ENCODE measurements at regions not wholly inside any gene's neighbourhood (a gene's known extent, or its start where the extent isn't known, plus 50 kb on each side); places are given as distances from the start of the nearest gene placed in this dataset.
"Not testable (repeated sequence)": the region's sequence is repeated elsewhere in the genome, so short reads cannot be mapped to it uniquely, and the experiment has no call there.

GRCh38 chr21:16132453-16132852 is 402.7 kb downstream of the USP25 start:
- not testable (repeated sequence) for H2BK12ac ChIP-seq (ENCODE audit: low read length); H3K4me3 ChIP-seq (ENCODE audit: low read depth, low read length); H3K79me1 ChIP-seq (ENCODE audit: low read length); H3K23ac ChIP-seq (ENCODE audit: low read length); H4K8ac ChIP-seq (ENCODE audit: low read depth, low read length); H2AK5ac ChIP-seq (ENCODE audit: low read length); H2AFZ ChIP-seq (ENCODE audit: insufficient read depth, low read length, poor library complexity); H3K4ac ChIP-seq (ENCODE audit: low read depth, low read length); H3K36me3 ChIP-seq (ENCODE audit: control insufficient read depth in 1 of 2, insufficient read depth in 2 of 2, low read length in 2 of 2); H3K79me2 ChIP-seq (ENCODE audit: control insufficient read depth, insufficient read depth, low read length, poor library complexity); H4K91ac ChIP-seq (ENCODE audit: low read depth, low read length); H3K4me2 ChIP-seq (ENCODE audit: low read length); H3K9me3 ChIP-seq (ENCODE audit: insufficient read depth, low read depth, low read length); H3K9ac ChIP-seq (ENCODE audit: low read length); H3K18ac ChIP-seq (ENCODE audit: low read length); H3K14ac ChIP-seq (ENCODE audit: low read length); H2BK5ac ChIP-seq (ENCODE audit: low read depth, low read length, poor library complexity); H3K27ac ChIP-seq (ENCODE audit: low read depth, low read length); H3K27me3 ChIP-seq (ENCODE audit: insufficient read depth, low read length); H4K12ac ChIP-seq (ENCODE audit: low read depth, low read length); DNase-seq; H2BK120ac ChIP-seq (ENCODE audit: insufficient read depth, low read length, poor library complexity); H3K4me1 ChIP-seq (ENCODE audit: control insufficient read depth in 1 of 2, insufficient read depth in 2 of 2, low read length in 2 of 2)
- no CpG with 5 or more reads among the region's 8 CpGs for WGBS (ENCODE audit: extremely low coverage, insufficient coverage, insufficient read length)

- DNase-seq, result no peak
- Histone ChIP-seq H2BK120ac (ENCODE audit: insufficient read depth, low read length, poor library complexity) (no peak overlapping the region), H2BK12ac (ENCODE audit: low read length) (no peak overlapping the region), H4K12ac (ENCODE audit: low read depth, low read length) (no peak overlapping the region), H3K18ac (ENCODE audit: low read length) (no peak overlapping the region), H3K27me3 (ENCODE audit: insufficient read depth, low read length) (no peaks in the 10 kb centered on the region), H3K9ac (ENCODE audit: low read length) (no peak overlapping the region), H3K27ac (ENCODE audit: low read depth, low read length) (no peak overlapping the region), H2AK5ac (ENCODE audit: low read length) (no peak overlapping the region), H2BK5ac (ENCODE audit: low read depth, low read length, poor library complexity) (no peak overlapping the region), H3K36me3 (ENCODE audit: control insufficient read depth in 1 of 2, insufficient read depth in 2 of 2, low read length in 2 of 2) (no peaks in the 10 kb centered on the region), H3K4me2 (ENCODE audit: low read length) (no peak overlapping the region), H4K8ac (ENCODE audit: low read depth, low read length) (no peak overlapping the region), H4K91ac (ENCODE audit: low read depth, low read length) (no peak overlapping the region), H3K4me3 (ENCODE audit: low read depth, low read length) (no peak overlapping the region), H3K4ac (ENCODE audit: low read depth, low read length) (no peak overlapping the region), H3K4me1 (ENCODE audit: control insufficient read depth in 1 of 2, insufficient read depth in 2 of 2, low read length in 2 of 2) (no peaks in the 10 kb centered on the region), H3K9me3 (ENCODE audit: insufficient read depth, low read depth, low read length) (no peaks in the 10 kb centered on the region), H2AFZ (ENCODE audit: insufficient read depth, low read length, poor library complexity) (no peak overlapping the region), H3K14ac (ENCODE audit: low read length) (no peak overlapping the region), H3K23ac (ENCODE audit: low read length) (no peak overlapping the region), H3K79me1 (ENCODE audit: low read length) (no peaks in the 10 kb centered on the region), H3K79me2 (ENCODE audit: control insufficient read depth, insufficient read depth, low read length, poor library complexity) (no peaks in the 10 kb centered on the region)
- no CpG with 5 or more reads among the region's 11 CpGs for WGBS (ENCODE audit: extremely low coverage, insufficient coverage, insufficient read length)
Measured at GRCh38 chr21:16133248-16133647, 403.5 kb downstream of the USP25 start.

GRCh38 chr21:16134134-16134533 is 404.4 kb downstream of the USP25 start:
- no peaks in the 10 kb centered on the region for H3K9me3 ChIP-seq (ENCODE audit: insufficient read depth, low read depth, low read length)
- no peak overlapping the region for H4K8ac ChIP-seq (ENCODE audit: low read depth, low read length)
- no peak overlapping the region for H4K12ac ChIP-seq (ENCODE audit: low read depth, low read length)
- no peak overlapping the region for H3K4ac ChIP-seq (ENCODE audit: low read depth, low read length)
- no peak overlapping the region for H4K91ac ChIP-seq (ENCODE audit: low read depth, low read length)
- H3K14ac ChIP-seq (ENCODE audit: low read length), result no peak overlapping the region
- no peak overlapping the region for H2AK5ac ChIP-seq (ENCODE audit: low read length)
- H2BK120ac ChIP-seq (ENCODE audit: insufficient read depth, low read length, poor library complexity), result no peak overlapping the region
- H2BK5ac ChIP-seq (ENCODE audit: low read depth, low read length, poor library complexity), result no peak overlapping the region
- H3K4me2 ChIP-seq (ENCODE audit: low read length), result no peak overlapping the region
- H3K4me3 ChIP-seq (ENCODE audit: low read depth, low read length), result no peak overlapping the region
- H3K79me2 ChIP-seq (ENCODE audit: control insufficient read depth, insufficient read depth, low read length, poor library complexity), result no peaks in the 10 kb centered on the region
- no peak overlapping the region for H3K27ac ChIP-seq (ENCODE audit: low read depth, low read length)
- H3K4me1 ChIP-seq (ENCODE audit: control insufficient read depth in 1 of 2, insufficient read depth in 2 of 2, low read length in 2 of 2), result no peaks in the 10 kb centered on the region
- no peaks in the 10 kb centered on the region for H3K79me1 ChIP-seq (ENCODE audit: low read length)
- H2BK12ac ChIP-seq (ENCODE audit: low read length), result no peak overlapping the region
- H3K23ac ChIP-seq (ENCODE audit: low read length), result no peak overlapping the region
- H3K27me3 ChIP-seq (ENCODE audit: insufficient read depth, low read length), result no peaks in the 10 kb centered on the region
- WGBS (ENCODE audit: extremely low coverage, insufficient coverage, insufficient read length), result no CpG with 5 or more reads among the region's 5 CpGs
- H2AFZ ChIP-seq (ENCODE audit: insufficient read depth, low read length, poor library complexity), result no peak overlapping the region
- no peaks in the 10 kb centered on the region for H3K36me3 ChIP-seq (ENCODE audit: control insufficient read depth in 1 of 2, insufficient read depth in 2 of 2, low read length in 2 of 2)
- H3K18ac ChIP-seq (ENCODE audit: low read length), result no peak overlapping the region
- no peak overlapping the region for H3K9ac ChIP-seq (ENCODE audit: low read length)
- DNase-seq, result no peak

DNA sequence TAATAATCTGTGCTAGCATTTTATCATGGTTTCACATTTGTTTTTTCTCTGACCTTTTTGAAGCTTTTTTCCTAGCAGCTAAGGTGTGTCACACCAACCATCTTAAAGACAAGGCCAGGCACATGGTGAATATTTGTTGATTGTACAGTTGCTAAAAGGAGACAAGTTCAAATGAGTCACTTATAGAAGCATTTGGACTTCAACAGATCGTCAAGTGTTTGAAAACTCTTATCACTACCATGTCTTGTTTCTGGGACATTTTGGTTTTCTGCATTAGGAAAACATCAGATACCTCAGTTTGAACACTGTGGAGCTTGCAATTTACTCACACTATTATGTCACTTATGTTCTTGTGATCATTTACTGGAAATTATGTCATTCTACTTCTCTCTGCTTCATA is 407.3 kb downstream of the USP25 start:
- Histone ChIP-seq H4K8ac (ENCODE audit: low read depth, low read length) (no peak overlapping the region), H3K4me3 (ENCODE audit: low read depth, low read length) (no peak overlapping the region), H4K91ac (ENCODE audit: low read depth, low read length) (no peak overlapping the region), H3K79me1 (ENCODE audit: low read length) (no peaks in the 10 kb centered on the region), H3K18ac (ENCODE audit: low read length) (no peak overlapping the region), H3K79me2 (ENCODE audit: control insufficient read depth, insufficient read depth, low read length, poor library complexity) (no peaks in the 10 kb centered on the region), H3K27ac (ENCODE audit: low read depth, low read length) (no peak overlapping the region), H3K4ac (ENCODE audit: low read depth, low read length) (no peak overlapping the region), H3K4me1 (ENCODE audit: control insufficient read depth in 1 of 2, insufficient read depth in 2 of 2, low read length in 2 of 2) (no peaks in the 10 kb centered on the region), H3K36me3 (ENCODE audit: control insufficient read depth in 1 of 2, insufficient read depth in 2 of 2, low read length in 2 of 2) (no peaks in the 10 kb centered on the region), H3K9me3 (ENCODE audit: insufficient read depth, low read depth, low read length) (no peaks in the 10 kb centered on the region), H3K4me2 (ENCODE audit: low read length) (no peak overlapping the region), H3K14ac (ENCODE audit: low read length) (no peak overlapping the region), H3K27me3 (ENCODE audit: insufficient read depth, low read length) (no peaks in the 10 kb centered on the region), H2BK5ac (ENCODE audit: low read depth, low read length, poor library complexity) (no peak overlapping the region), H2BK120ac (ENCODE audit: insufficient read depth, low read length, poor library complexity) (no peak overlapping the region), H2AFZ (ENCODE audit: insufficient read depth, low read length, poor library complexity) (no peak overlapping the region), H3K23ac (ENCODE audit: low read length) (no peak overlapping the region), H2BK12ac (ENCODE audit: low read length) (no peak overlapping the region), H2AK5ac (ENCODE audit: low read length) (no peak overlapping the region), H3K9ac (ENCODE audit: low read length) (no peak overlapping the region), H4K12ac (ENCODE audit: low read depth, low read length) (no peak overlapping the region)
- no CpG with 5 or more reads among the region's 1 CpG for WGBS (ENCODE audit: extremely low coverage, insufficient coverage, insufficient read length)
- DNase-seq, result no peak
